ENCODE measurements at regions not wholly inside any gene's neighbourhood (a gene's known extent, or its start where the extent isn't known, plus 50 kb on each side); places are given as distances from the start of the nearest gene placed in this dataset.

DNA sequence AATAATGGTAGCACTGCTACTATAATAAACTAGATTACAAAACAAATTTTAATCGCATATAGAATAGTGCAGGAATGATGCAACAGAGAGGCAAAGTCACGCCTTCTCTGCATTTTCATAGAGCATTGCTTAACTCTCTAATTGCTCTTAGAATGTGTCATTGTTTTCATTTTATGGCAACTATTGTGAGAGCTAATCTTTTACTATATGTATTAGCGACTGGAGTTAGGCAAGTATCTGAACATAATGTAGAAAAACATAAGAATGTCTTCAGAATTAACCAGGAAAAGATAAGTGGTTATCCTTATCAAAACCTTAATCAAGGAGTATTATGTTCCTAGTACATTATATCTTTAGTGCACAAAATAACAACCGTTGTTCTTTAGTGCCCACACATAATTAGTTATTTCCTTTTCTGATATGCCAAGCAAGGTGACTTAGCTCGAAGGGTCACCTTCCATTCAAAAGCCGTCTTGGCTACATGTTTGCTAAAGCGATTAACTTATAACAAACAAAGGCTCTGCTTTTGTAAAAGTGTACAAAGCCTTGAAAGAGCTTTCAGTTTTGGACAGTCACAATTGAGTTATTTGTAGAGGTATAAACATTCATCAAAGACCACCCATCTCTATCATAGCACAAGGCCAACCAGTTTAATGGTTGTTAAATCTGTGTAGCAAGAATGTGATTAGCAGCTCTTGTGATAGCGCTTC lies 1328.9 kb downstream of the ROBO2 start:
- Histone ChIP-seq H3K4me3 (ENCODE audit: low read length) (no peak overlapping the region), H3K4me1 (ENCODE audit: control insufficient read depth, insufficient read depth, low read length) (no peaks in the 10 kb centered on the region), H3K9me3 (ENCODE audit: control insufficient read depth, low read length) (no peaks in the 10 kb centered on the region), H3K27me3 (ENCODE audit: control insufficient read depth, insufficient read depth) (no peaks in the 10 kb centered on the region), H3K27ac (ENCODE audit: low read length) (no peak overlapping the region)
- 69% methylated on average over 8 of the region's 8 CpGs for WGBS
- intact Hi-C loops (cut with DNase I), result no loop called here
- DNase-seq, result no peak
- no peak for ATAC-seq

- Histone ChIP-seq H3K9me3 (ENCODE audit: control insufficient read depth, low read length) (no peaks in the 10 kb centered on the region), H3K4me1 (ENCODE audit: control insufficient read depth, insufficient read depth, low read length) (no peaks in the 10 kb centered on the region), H3K4me3 (ENCODE audit: low read length) (no peak overlapping the region), H3K27me3 (ENCODE audit: control insufficient read depth, insufficient read depth) (no peaks in the 10 kb centered on the region), H3K27ac (ENCODE audit: low read length) (no peak overlapping the region)
- 18% methylated on average over 1 of the region's 1 CpG for WGBS
- ATAC-seq (no peak), DNase-seq (no peak)
- intact Hi-C loops (cut with DNase I), result no loop called here
Observed at GRCh38 chr3:78390221-78390620, 1350.3 kb downstream of the ROBO2 start.

DNA sequence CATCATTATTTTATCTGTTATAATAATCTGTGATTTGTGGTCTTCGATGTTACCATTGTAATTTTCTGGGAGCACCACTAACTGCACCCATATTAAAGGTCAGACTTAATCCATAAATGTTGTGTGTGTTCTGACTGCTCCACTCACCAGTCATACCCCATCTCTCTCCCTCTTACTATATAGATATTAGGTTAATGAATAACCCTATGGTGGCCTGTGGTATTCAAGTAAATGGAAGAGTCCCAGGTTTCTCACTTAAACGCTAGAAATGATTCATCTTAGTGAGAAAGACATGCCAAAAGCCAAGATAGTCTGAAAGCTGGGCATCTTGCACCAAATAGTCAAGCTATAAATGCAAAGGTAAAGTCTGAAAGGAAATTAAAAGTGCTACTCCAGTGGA lies 1358.5 kb downstream of the ROBO2 start:
- 71% methylated on average over 2 of the region's 2 CpGs for WGBS
- intact Hi-C loops (cut with DNase I), result no loop called here

DNA sequence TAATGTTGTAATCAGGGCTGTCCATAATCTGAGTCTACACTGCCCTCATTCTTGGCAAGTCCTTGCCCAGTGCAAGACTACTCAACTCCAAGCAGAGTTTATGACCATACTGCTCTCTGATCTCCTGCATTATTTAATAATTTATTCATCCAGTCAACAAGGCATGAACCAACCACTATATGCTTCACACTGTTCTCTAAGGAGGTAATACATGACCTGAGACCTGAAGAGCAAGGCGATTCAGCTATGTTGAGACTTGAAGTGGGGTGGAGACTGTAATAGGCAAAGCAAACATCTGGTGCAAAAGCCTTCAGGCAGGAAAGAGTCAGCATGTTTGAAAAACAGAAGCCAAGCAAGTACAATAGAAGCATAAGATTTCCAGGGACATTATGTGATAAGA lies 1362.8 kb downstream of the ROBO2 start:
- Histone ChIP-seq H3K27ac (ENCODE audit: low read length) (no peak overlapping the region), H3K27me3 (ENCODE audit: control insufficient read depth, insufficient read depth) (no peaks in the 10 kb centered on the region), H3K9me3 (ENCODE audit: control insufficient read depth, low read length) (no peaks in the 10 kb centered on the region), H3K4me3 (ENCODE audit: low read length) (no peak overlapping the region), H3K4me1 (ENCODE audit: control insufficient read depth, insufficient read depth, low read length) (no peaks in the 10 kb centered on the region)
- ATAC-seq (no peak), DNase-seq (no peak)
- intact Hi-C loops (cut with DNase I), result no loop called here
- 80% methylated on average over 1 of the region's 1 CpG for WGBS

More for the DNA sequence above, 1358.5 kb downstream of the ROBO2 start:
- ATAC-seq (no peak), DNase-seq (no peak)
- Histone ChIP-seq H3K4me1 (ENCODE audit: control insufficient read depth, insufficient read depth, low read length) (no peaks in the 10 kb centered on the region), H3K9me3 (ENCODE audit: control insufficient read depth, low read length) (no peaks in the 10 kb centered on the region), H3K27me3 (ENCODE audit: control insufficient read depth, insufficient read depth) (no peaks in the 10 kb centered on the region), H3K4me3 (ENCODE audit: low read length) (no peak overlapping the region), H3K27ac (ENCODE audit: low read length) (no peak overlapping the region)

DNA sequence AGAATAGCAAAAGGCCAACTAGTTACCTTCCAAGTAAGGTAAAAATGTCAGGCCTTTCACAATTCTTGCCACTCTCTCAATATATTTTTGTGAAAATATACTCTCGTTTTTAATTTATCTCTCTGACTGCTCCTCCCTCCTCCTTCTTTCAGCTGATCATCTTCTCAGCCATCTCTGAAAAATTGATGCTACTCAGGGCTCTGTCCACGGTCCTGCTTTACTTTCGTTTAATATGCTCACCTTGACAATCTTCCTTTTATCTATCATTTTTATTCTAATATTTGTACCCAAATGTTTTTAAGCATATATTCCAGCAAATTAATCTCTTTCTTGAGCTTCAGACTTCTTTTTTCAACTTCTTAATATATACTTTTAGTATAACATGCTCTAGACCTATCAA lies 1362.1 kb downstream of the ROBO1 start:
- ATAC-seq, result no peak
- Histone ChIP-seq H3K27ac (ENCODE audit: low read length) (no peak overlapping the region), H3K27me3 (ENCODE audit: control insufficient read depth, insufficient read depth) (no peaks in the 10 kb centered on the region), H3K4me3 (ENCODE audit: low read length) (no peak overlapping the region), H3K4me1 (ENCODE audit: control insufficient read depth, insufficient read depth, low read length) (no peaks in the 10 kb centered on the region), H3K9me3 (ENCODE audit: control insufficient read depth, low read length) (no peaks in the 10 kb centered on the region)
- intact Hi-C loops (cut with DNase I), result no loop called here
- WGBS, result 79% methylated on average over 3 of the region's 3 CpGs
- no peak for DNase-seq

DNA sequence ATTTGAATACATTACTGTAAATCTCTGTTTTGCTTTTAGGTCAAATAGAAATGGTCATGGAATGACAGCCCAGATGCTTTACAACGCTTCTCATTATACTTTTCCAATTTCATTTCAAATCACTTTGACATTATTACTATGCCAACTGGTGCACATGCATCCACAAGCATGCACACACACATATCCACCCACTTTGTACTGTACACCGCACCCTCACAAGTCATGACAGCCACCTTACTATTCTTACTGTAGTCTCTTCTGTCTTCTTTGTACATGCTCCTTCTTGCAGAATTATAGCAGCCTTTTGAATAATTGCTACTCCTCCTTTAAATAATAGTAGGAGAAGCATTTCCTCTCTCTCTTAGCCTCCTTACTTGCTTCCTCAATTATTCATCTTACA lies 1361.4 kb downstream of the ROBO1 start:
- intact Hi-C loops (cut with DNase I), result no loop called here
- WGBS, result 90% methylated on average over 2 of the region's 2 CpGs
- Histone ChIP-seq H3K4me3 (ENCODE audit: low read length) (no peak overlapping the region), H3K27ac (ENCODE audit: low read length) (no peak overlapping the region), H3K9me3 (ENCODE audit: control insufficient read depth, low read length) (no peaks in the 10 kb centered on the region), H3K27me3 (ENCODE audit: control insufficient read depth, insufficient read depth) (no peaks in the 10 kb centered on the region), H3K4me1 (ENCODE audit: control insufficient read depth, insufficient read depth, low read length) (no peaks in the 10 kb centered on the region)
- no peak for ATAC-seq
- DNase-seq, result no peak

DNA sequence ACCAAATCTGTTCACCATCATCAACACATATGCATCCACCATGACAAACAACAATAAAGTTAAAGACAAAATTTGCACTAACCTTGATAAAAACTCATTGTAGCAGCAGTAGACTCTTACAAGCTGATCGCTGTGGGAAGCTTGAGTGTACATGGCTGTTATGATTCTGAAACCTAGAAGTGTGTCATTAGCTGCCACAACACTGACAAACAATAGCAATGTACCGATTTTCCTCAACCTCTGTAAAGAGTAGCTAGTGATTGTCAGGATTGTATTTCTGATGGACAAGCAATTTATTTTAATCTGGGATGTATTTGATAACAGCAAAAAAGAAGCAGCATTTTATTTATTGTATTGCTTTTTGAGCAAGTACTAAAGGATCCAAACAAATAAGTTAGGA lies 1357.7 kb downstream of the ROBO1 start:
- Histone ChIP-seq H3K9me3 (ENCODE audit: control insufficient read depth, low read length) (no peaks in the 10 kb centered on the region), H3K27ac (ENCODE audit: low read length) (no peak overlapping the region), H3K27me3 (ENCODE audit: control insufficient read depth, insufficient read depth) (no peaks in the 10 kb centered on the region), H3K4me3 (ENCODE audit: low read length) (no peak overlapping the region), H3K4me1 (ENCODE audit: control insufficient read depth, insufficient read depth, low read length) (no peaks in the 10 kb centered on the region)
- 89% methylated on average over 2 of the region's 2 CpGs for WGBS
- DNase-seq (no peak), ATAC-seq (no peak)
- intact Hi-C loops (cut with DNase I), result no loop called here

DNA sequence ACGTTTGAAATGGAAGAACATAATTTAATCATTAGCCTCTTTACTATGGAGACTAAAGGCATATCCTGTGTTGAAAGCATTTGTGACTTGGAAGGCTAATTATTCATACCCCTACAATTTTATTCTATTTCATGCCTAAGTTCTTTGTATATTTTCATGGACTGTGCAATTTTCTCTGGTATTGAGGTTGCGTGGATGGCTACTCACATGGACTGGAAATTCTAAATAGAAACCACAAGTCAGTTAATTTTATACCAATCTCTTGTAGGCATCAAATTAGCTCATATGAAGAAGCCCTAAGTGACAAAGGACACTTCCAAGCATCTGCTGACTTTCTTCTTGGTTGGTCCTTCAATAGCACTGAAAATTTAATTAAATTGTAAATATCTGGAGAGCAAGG lies 1353.5 kb downstream of the ROBO1 start:
- Histone ChIP-seq H3K4me1 (ENCODE audit: control insufficient read depth, insufficient read depth, low read length) (no peaks in the 10 kb centered on the region), H3K27ac (ENCODE audit: low read length) (no peak overlapping the region), H3K4me3 (ENCODE audit: low read length) (no peak overlapping the region), H3K27me3 (ENCODE audit: control insufficient read depth, insufficient read depth) (no peaks in the 10 kb centered on the region), H3K9me3 (ENCODE audit: control insufficient read depth, low read length) (no peaks in the 10 kb centered on the region)
- intact Hi-C loops (cut with DNase I), result no loop called here
- ATAC-seq (no peak), DNase-seq (no peak)
- 69% methylated on average over 2 of the region's 2 CpGs for WGBS

GRCh38 chr3:78420611-78421010 lies 1347.2 kb downstream of the ROBO1 start:
- Histone ChIP-seq H3K27ac (ENCODE audit: low read length) (no peak overlapping the region), H3K27me3 (ENCODE audit: control insufficient read depth, insufficient read depth) (no peaks in the 10 kb centered on the region), H3K9me3 (ENCODE audit: control insufficient read depth, low read length) (no peaks in the 10 kb centered on the region), H3K4me3 (ENCODE audit: low read length) (no peak overlapping the region), H3K4me1 (ENCODE audit: control insufficient read depth, insufficient read depth, low read length) (no peaks in the 10 kb centered on the region)
- intact Hi-C loops (cut with DNase I), result no loop called here
- ATAC-seq, result no peak
- no peak for DNase-seq

- Histone ChIP-seq H3K4me3 (ENCODE audit: low read length) (no peak overlapping the region), H3K27ac (ENCODE audit: low read length) (no peak overlapping the region), H3K9me3 (ENCODE audit: control insufficient read depth, low read length) (no peaks in the 10 kb centered on the region), H3K4me1 (ENCODE audit: control insufficient read depth, insufficient read depth, low read length) (no peaks in the 10 kb centered on the region), H3K27me3 (ENCODE audit: control insufficient read depth, insufficient read depth) (no peaks in the 10 kb centered on the region)
- intact Hi-C loops (cut with DNase I), result no loop called here
- DNase-seq (no peak), ATAC-seq (no peak)
- 85% methylated on average over 7 of the region's 7 CpGs for WGBS
Observed at GRCh38 chr3:78421247-78421966, 1346.4 kb downstream of the ROBO1 start.

DNA sequence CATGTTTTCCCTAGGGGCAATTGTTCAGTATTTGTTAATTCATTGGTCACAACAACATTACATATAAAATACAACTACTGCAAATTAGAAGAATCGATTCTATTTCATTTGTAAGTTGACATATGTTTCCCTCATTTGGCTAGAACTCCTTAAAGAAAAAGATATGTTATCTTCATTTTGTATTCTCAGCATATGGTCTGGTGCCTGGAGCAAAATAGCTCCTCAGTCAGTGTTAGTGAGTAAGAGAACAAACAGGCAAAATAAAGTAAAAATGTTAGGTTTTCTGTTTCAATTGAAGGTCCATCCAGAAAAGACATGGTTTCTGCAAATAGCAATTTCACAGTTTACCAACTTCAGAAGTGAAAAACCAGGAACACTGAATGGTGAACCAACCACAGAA lies 1343.1 kb downstream of the ROBO1 start:
- Histone ChIP-seq H3K4me3 (ENCODE audit: low read length) (no peak overlapping the region), H3K27me3 (ENCODE audit: control insufficient read depth, insufficient read depth) (no peaks in the 10 kb centered on the region), H3K4me1 (ENCODE audit: control insufficient read depth, insufficient read depth, low read length) (no peaks in the 10 kb centered on the region), H3K9me3 (ENCODE audit: control insufficient read depth, low read length) (no peaks in the 10 kb centered on the region), H3K27ac (ENCODE audit: low read length) (no peak overlapping the region)
- ATAC-seq (no peak), DNase-seq (no peak)
- WGBS, result 38% methylated on average over 1 of the region's 1 CpG
- intact Hi-C loops (cut with DNase I), result no loop called here
